ENCODE measurements at regions not wholly inside any gene's neighbourhood (a gene's known extent, or its start where the extent isn't known, plus 50 kb on each side); places are given as distances from the start of the nearest gene placed in this dataset.
"Not testable (repeated sequence)": the region's sequence is repeated elsewhere in the genome, so short reads cannot be mapped to it uniquely, and the experiment has no call there.

DNA sequence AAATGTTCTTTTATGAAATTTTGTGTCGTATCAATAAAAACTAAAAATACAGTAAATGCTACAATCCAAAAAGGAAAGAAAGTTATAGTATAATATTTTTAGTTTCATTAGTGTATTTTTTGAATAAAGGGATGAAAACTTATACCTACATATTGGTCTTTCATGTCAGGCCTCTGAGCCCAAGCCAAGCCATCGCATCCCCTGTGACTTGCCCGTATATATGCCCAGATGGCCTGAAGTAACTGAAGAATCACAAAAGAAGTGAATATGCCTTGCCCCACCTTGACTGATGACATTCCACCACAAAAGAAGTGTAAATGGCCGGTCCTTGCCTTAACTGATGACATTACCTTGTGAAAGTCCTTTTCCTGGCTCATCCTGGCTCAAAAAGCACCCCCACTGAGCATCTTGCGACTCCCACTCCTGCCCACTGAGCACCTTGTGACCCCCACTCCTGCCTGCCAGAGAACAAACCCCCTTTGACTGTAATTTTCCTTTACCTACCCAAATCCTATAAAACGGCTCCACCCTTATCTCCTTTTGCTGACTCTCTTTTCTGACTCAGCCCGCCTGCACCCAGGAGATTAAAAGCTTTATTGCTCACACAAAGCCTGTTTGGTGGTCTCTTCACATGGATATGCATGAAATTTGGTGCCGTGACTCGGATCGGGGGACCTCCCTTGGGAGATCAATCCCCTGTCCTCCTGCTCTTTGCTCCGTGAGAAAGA is 108.2 kb upstream of the PELI1 start:
- peak; percentile 30 for DNase-seq

DNA sequence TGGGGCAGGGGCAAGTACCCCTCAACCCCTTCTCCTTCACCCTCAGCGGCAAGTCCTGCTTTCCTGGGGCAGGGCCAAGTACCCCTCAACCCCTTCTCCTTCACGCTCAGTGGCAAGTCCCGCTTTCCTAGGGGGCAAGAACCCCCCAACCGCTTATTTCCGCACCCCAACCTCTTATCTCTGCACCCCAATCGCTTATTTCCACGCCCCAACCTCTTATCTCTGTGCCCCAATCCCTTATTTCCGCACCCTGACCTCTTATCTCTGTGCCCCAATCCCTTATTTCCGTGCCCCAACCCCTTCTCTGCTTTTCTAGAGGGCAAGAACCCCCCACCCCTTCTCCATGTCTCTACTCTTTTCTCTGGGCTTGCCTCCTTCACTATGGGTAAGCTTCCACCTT is 109.2 kb upstream of the PELI1 start:
- DNase-seq = not testable (repeated sequence)

DNA sequence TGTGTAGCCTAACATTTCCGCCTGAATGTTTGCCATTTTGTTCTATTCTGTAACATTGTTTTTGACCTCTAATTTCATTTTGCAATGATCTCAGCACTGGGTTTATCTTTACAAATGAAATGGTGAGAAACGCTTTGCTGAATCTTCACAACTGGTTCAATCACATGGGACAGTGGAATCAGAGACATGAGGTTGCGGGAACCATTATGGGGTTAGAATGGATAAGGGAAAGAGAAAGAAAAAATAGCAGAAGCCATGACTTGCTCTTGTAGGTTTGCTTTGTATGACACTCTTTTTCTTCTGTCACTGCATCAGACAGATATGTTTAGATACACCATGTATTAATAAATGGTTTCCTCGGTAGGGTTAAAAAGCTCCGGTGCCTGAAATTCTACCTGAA is 114.3 kb upstream of the PELI1 start:
- no peak for DNase-seq

DNA sequence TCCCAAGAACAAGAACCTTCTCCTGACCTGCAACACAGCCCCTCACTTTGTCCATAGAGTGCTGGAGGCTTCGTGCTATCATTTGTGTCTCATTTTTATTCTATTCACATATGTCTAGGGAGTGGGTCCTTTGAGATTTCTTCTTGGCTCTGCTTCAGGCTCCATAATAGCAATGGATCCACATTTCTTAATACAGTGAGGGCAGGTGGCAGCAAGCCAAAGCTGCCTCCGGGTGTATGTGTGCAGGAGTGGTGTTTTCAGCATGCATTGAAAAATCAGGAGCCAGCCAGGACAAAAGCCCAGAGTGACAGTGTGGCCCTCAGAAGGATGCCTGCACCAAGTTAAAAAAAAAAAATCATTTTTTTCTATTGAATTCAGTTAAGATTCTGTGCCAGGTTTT is 115.1 kb upstream of the PELI1 start:
- DNase-seq = no peak

DNA sequence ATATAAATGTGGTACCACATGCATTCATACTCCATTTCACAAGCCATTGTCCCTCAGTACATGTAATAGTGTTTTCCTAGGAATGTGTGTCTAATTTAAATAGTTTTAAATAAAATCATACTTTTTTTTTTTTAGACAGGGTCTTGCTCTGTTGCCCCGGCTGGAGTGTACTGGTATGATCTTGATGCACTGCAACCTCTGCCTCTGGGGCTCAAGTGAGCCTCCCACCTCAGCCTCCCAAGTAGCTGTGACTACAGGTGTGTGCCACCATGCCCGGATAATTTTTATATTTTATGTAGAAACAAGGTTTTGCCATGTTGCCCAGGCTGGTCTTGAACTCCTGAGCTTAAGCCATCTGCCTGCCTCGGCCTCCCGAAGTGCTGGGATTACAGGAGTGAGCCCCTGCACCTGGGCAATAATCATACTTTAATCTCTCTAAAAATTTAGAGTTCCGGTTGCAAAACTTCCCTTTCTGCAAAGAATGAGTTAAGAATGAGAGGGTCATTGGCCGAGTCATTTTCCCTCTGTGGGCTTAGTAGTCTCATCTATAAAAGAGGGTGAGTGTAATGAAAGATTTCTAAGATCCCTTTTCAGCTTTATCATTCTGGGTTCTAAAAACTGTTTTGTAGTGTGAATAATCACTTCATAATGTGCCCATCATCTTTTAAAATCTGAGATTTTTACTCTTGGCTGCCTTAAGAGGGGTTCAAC is 116.0 kb upstream of the PELI1 start:
- no peak for DNase-seq

DNA sequence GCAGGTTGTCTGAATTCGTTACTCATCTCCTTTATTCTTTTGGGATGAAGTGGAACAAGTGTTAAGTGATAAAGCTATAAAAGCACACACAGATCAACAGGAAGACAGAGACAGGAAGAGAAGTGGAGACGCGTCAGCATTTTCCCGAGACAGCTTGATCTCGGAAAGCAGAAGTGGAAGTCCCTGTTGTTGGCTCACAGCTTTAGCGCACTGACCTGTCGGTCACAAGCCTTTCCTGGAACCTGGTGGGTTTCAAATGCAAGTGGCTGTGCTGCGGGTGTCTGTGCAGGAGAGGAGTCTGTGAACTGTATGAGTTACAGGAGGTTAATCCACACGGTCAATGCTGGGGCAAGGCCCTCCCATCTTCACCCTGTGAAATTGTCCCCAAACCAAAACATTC is 116.6 kb upstream of the PELI1 start:
- DNase-seq = no peak

DNA sequence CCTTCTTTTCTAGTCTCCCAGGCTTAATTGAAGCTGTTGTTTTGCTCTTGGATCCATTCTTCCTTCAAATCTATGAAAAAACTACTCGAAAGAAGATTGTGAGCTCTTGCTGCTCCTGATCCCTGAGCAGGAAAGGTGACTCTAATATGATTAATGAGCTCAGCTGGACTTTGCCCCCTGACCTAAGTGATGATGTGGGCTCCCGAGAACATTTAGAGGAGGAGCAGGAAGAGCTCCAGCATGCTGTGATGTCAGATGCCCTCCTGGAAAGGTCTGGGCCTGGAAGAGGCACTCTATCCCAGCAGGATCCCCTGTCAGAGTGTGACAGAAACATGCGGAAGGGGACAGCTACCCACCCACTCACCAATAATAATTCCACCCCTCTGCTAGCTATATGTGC is 117.9 kb upstream of the PELI1 start:
- DNase-seq = no peak

DNA sequence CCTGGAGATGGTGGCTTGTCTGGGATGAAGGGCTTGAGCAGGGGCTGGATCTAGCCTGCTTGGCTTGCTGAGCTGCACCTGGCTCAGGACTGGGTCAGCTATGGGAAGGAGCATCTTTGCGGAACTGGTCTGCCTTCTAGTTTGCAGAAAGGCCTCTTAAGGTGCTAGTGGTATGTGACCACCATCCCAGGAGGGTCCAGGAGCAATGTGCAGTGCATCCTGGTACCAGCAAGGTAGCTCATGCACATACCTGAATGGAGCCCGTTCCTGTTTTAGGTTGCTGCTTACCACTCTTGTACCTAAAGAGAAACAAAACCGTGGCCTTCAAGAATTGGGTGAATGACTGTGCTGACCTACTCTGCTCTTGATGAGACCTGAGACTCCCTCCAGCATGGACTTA is 118.6 kb upstream of the PELI1 start:
- no peak for DNase-seq

DNA sequence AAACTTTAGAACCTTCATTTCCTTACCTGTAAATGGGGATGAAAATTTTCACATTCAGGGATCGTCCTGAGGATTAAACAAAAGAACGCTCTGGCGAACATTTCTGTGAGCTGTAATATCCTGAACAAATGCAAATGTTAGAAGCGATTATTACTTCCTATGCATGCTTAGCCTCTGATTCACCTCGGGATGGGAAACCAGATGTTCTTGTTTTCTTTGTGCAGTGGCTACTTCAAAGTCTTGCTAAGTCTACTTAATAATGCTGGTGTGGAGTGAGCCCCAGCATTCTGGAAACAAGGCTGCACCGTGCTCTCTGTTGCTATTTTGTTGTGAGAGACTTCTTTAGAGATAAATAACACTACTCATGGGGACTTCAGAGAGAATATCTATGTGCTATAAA is 119.1 kb upstream of the PELI1 start:
- peak; percentile 47 for DNase-seq

DNA sequence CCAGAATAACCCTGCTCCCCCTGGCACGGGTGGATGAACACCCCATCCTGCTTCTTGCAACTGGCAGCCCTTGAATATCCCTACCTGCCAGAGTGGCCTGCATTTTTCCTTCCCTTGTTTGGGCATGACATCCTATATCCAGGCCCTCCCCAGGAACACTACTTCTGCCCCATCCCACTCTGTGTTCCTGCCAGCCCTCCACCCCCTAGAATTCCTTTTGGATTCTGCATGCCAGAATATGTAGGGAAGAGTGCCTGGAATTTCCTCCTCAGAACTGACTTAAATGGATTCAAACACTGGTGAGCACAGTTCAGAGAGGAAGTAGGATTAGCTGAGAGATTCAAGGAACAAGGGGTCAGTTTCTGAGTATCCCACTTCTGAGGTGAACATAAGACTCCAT is 123.5 kb upstream of the PELI1 start:
- DNase-seq = no peak

DNA sequence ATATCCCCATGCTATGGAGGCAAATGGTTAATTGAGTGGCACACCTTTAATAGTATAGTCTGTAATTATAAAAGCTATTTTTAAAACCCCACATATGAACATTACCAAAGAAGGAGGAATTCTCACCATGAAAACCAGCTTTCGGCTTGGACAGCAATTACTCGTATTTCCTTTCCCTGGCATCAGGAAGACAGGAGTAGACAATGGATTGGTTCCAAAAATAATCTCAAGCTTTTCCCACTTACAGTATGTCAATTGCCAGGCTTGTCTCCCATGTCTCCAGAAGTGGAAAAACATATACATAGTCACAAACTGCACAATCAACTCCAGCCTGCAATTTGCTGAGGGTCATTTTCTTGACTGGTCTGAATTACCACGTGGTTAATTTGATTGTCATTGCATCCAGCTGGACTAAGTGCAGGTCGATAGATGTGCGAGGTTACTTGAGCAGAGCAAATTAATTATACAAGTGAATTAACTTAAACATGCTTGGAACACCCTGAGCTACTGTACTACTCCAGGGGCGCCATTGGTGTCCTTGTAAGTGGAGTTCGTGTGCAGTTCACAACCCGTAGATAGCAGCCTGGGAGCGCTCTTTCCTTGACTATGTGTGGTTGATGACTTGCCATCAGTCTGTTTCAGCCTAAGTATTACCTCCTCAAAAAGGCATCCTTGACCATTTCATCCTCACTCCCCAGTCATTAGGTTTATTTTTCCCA is 124.3 kb upstream of the PELI1 start:
- no peak for DNase-seq

DNA sequence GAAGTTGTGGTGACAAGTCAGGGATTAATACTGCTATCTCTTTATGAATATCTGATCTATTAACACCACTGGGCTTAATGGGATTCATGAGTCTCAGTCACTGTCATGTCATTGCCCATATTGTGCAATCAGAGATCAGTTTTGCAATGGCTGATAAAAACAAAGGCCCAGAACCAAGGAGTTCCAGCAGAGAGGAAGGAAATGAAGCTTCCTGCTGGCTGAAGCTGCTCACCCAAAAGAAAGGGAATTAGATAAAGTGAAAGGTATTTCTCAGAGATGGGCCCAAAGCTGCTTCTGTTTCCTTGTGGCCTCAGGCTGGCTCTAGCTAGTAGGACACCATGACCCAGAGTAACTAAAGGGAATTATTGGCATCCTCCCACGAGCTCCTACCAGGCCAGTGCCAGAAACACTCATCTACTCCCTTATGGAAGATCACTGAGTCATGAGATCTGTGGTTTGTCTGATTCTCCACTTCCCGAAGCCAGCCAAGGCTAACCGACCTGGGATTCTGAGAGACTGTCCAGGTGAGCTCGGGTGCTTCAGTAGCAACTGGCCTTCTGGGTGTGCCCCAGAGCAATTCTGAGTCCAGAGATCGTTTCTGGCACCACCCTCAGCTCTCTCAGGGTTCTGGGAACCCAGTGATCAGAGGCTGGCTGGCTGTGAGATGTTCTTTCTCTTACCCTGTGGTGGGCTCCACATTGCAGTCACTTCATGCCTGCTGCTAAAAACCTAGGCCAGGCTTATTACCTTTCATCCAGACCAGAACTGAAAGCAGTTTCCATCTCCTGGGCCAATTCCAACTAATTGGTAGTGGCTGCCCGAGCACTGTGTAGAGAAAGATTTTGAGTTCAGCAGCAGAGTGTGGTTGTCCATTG is 129.5 kb upstream of the PELI1 start:
- DNase-seq = peak; percentile 10

DNA sequence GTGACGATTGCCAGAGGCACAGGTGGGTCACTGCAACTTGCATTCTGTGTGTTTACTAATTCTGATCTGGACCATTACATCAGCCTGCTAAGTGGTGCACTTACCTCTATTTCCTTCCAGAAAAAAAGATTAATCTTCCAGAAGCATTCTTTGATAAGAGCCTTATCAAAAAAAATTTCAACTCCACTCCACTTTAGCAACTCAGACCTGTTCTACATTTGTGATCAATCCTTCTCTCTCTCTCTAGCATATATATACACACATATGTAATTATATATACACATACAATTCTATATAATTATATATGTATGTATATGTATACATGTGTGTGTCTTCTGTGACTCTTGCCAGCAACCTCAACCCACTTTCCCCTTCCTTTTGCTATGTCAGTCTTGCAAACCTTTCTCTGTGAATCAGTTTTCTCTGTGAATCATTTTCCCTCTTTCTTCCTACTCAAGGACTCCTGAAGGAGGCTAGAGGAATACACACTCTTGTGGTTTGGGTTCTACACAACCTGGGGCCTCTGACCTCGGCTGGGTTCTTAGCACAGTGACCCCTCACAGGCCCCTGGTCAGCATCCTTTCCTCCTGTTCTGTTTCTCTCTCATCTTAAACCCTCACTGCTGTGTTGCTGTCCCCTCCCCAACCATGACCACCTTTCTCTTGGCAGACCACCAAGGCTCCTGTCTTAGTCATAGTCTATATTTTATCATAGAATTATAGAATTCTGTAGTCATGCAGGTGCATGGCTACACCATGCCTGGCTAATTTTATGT is 130.4 kb upstream of the PELI1 start:
- DNase-seq = no peak

DNA sequence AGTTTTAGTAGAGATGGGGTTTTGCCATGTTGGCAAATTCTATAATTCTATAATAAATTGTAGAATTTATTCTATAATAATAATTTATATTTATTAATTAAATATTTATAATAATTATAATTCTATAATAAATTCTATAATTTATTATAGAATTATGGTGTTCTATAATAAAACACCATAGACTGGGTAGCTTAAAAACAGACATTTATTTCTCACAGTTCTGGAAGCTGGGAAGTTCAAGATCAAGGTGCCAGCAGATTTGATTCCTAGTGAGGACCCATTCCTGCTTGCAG is 130.9 kb upstream of the PELI1 start:
- DNase-seq = no peak

DNA sequence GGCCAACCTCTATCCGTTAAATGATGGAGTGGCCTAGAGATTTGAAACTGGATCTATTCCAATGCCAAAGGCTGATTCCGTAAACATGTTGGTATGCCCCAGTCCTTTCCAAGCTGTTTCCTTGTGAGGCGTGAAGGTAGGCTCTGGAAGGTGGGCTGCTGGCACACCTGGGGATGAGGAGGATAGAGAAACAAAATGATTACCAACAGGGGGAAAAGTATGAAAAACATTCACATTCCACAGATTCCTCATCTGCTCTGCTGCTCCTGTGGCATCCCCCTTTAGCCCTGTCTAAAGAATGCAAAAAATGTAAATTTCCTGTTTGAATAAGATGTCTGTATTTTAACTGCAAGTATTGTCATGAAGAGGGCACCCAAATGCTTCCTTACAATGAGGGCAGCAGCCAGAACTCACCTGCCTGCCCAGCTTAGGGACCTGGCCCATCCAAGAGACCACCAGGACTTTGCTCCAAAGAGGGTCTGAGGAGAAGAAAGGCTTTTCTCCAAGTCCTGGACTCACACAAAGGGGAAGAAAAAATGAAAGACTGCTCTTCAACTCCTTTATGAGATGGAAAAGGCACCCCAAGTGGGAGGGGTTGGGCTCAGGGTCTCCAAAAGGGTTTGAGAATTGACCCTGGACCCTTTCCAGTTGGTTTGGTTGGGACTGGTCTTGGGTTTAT is 132.3 kb upstream of the PELI1 start:
- DNase-seq = no peak

DNA sequence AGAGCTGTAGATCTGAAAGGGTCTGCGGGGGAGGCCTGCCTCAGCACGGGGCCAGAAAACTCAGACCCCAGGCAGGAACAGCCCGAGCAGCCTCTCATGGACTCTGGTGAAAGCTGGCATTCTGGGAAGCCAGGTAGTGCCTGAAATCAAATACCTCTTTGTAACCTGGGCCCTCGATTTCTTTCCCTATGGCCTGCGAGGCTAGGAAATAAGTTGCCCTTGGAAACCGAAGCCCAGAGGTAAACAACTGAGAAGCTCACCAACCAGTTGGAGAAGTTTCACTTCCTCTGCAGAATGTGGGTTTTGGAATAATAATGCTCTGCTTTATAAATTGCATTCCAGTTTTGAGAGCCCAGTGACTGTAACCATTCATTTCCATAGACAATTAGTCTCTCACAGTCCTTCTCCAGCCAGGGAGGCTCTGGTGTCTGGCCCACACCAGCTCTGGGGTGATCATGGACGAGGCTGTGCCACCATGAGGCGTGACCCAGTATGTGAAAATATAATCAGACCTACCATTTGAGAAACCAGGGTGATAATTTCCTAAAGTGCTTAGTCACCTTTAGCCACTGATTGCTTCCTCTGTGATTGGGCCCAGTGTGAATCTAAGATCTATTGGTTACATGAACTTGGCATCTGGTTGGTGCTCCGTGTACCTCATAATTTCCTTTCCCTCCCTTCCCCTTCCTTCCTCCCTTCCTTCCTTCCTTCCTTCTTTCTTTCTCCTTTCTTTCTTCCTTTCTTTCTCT is 133.1 kb upstream of the PELI1 start:
- DNase-seq = no peak

DNA sequence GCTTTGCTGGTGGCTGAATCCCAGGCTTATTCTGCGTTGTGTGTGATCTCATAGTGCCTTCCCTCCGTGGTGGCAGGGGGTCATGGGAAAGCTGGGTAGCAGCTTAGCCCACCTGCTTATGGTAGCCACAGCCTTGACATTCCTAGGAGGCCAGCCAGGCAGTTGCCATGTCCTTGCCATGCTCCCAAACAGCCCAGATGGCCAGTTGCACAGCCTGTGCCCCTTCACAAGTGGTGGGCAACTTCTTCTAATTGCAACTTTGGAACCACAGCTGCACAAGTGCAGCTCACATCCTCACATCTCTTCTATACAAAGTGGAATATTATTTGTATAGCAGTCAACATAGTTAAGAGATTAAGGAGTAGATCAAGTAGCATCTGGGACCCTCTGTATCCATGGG is 136.6 kb upstream of the PELI1 start:
- DNase-seq = not testable (repeated sequence)

DNA sequence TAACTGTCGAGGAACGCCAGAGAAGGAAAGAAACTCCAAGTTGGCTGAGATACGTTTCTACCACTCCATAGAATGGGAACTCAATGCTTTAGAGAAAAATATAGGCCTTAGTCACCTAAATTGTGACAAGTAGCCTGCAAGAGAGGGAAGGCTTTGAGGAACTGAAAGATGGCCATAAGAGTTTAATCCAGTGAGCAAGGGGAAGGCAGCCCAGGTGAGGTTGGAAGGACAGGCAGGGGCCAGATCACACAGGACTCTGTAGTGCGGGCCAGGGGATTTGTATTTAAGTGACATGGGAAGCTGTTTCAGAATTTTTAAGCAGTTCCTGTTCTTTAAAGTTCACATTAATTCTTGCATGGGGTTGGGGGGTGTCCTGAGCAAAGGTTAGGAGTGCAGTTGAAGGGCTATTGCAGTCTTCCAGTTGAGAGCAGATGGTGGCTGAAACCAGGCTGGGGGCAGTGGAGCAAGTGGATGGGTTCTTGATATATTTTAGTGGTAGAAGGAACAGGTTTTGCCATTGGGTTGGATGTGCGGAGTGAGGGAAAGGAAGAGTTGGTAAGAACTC is 138.9 kb upstream of the PELI1 start:
- no peak for DNase-seq

DNA sequence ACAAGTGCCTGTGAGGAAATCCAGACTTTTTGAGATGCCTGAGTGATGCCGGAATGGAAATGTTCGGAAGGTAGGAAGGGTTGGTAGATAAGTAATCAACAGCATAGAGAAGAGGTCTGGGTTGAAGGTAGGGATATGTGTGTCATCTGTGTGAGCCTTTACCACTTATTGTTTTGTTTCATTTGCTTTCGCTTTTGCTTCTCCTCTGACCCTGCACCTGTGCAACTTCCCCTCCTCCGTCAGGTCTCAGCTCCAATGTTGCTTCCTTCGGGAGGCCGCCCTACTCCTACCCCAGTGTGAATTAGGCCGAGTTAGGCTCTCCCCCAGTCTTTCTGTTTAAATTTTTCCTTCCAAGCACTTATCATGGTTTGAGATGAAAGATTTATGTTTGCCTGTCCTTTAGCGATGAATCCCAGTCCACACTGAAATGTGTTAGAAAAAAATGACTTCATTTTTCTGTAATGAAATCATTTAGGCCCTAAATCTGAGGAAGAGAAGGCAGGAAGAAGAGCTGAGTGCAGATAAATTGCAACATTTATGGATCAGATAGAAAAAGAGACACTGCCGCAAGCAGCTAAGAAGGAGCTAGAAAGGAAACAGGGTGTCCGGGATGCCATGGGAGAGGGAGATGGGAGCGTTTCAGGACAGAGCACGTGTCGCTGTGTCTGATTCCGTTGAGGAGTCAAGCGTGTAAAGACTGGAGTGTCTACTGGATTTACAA is 139.6 kb upstream of the PELI1 start:
- DNase-seq = no peak

DNA sequence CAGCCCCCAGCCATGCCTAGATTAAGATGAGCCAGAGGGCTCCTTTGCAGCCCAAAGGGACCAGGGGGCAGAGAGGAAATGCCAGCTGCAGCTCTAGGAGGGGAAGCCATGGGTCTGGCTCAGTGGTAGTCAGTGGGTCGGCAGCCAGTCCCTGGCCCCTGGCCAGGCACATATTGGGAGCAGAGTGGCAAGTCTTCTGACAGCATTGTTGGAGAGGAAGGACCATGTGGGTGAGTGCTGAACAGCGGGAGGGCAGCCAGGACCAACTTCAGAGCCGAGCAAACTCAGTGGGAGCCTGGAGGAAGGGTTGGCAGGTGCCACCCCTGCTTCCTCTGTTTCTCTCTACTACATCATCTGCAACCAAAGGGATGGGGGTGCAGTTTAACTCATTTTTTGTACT is 140.5 kb upstream of the PELI1 start:
- no peak for DNase-seq
